Neural progenitor cell (in vitro differentiated cells): ENCODE measurements at regions not wholly inside any gene's neighbourhood (a gene's known extent, or its start where the extent isn't known, plus 50 kb on each side); places are given as distances from the start of the nearest gene placed in this dataset.
A peak's percentile ranks its signal among the peaks of the same experiment; 100 is the strongest.

Experiments
- DNase-seq: peaks from one replicate; pipeline ENCODE4 v3.0.0-alpha.2; 2016; ENCODE audit warnings: low spot score
- H2AFZ ChIP-seq: fragments of 200-600 bp; sonication (generic); replicated peaks from 2 replicates; pipeline ENCODE4 v1.6.1; 2016; ENCODE audit warnings: antibody characterized with exemption
- H3F3A ChIP-seq: fragments of 200-600 bp; sonication (generic); 2 replicates; pipeline ENCODE4 v1.6.1; 2016; ENCODE audit warnings: antibody characterized with exemption, low read depth
- H3K27ac ChIP-seq: fragments of 200-600 bp; sonication (generic); 2 replicates; pipeline ENCODE4 v1.5.1; 2016; ENCODE audit warnings: mild to moderate bottlenecking
- H3K27me3 ChIP-seq: fragments of 200-600 bp; sonication (generic); 2 replicates; pipeline ENCODE4 v1.6.1; 2016; ENCODE audit warnings: mild to moderate bottlenecking, moderate library complexity
- H3K36me3 ChIP-seq: fragments of 200-600 bp; sonication (generic); 2 replicates; pipeline ENCODE4 v1.5.1; 2016
- H3K4me1 ChIP-seq: fragments of 200-600 bp; sonication (generic); 2 replicates; pipeline ENCODE4 v1.6.1; 2016; ENCODE audit warnings: mixed run types
- H3K4me2 ChIP-seq: fragments of 200-600 bp; sonication (generic); 2 replicates; pipeline ENCODE4 v1.6.1; 2016
- H3K4me3 ChIP-seq: fragments of 200-600 bp; sonication (generic); 2 replicates; pipeline ENCODE4 v1.5.1; 2016
- H3K79me2 ChIP-seq: fragments of 200-600 bp; sonication (generic); 2 replicates; pipeline ENCODE4 v1.6.1; 2016; ENCODE audit warnings: low read depth
- H3K9ac ChIP-seq: fragments of 200-600 bp; sonication (generic); 2 replicates; pipeline ENCODE4 v1.6.1; 2016
- H3K9me3 ChIP-seq: fragments of 200-600 bp; sonication (generic); 2 replicates; pipeline ENCODE4 v1.5.1; 2016; ENCODE audit warnings: low read depth
- H4K20me1 ChIP-seq: fragments of 200-600 bp; sonication (generic); 2 replicates; pipeline ENCODE4 v1.6.1; 2016; ENCODE audit warnings: low read depth
- H3K27ac Mint-ChIP-seq: 3 replicates; pipeline ENCODE4 v1.8.0; 2021; ENCODE audit warnings: mixed read lengths
- H3K27me3 Mint-ChIP-seq: 2 replicates; pipeline ENCODE4 v1.8.0; 2022; ENCODE audit warnings: low read depth, mild to moderate bottlenecking, inconsistent platforms, moderate library complexity, mixed read lengths; ENCODE audit not compliant: insufficient read depth
- H3K36me3 Mint-ChIP-seq: 3 replicates; pipeline ENCODE4 v1.8.0; 2021; ENCODE audit warnings: mixed read lengths
- H3K4me1 Mint-ChIP-seq: 3 replicates; pipeline ENCODE4 v1.8.0; 2021; ENCODE audit warnings: mixed read lengths
- H3K4me3 Mint-ChIP-seq: 3 replicates; pipeline ENCODE4 v1.8.0; 2021; ENCODE audit warnings: mild to moderate bottlenecking, moderate library complexity, mixed read lengths
- H3K9me3 Mint-ChIP-seq: 3 replicates; pipeline ENCODE4 v1.8.0; 2020; ENCODE audit warnings: mixed read lengths
- CTCF ChIP-seq: fragments of 200-600 bp; sonication (generic); IDR thresholded peaks from 2 replicates; pipeline ENCODE4 v1.5.1; 2017; ENCODE audit warnings: antibody characterized with exemption, mild to moderate bottlenecking
- EZH2 ChIP-seq: fragments of 200-600 bp; sonication (generic); IDR thresholded peaks from 2 replicates; pipeline ENCODE4 v1.6.1; 2017; ENCODE audit warnings: antibody characterized with exemption, mild to moderate bottlenecking, moderate library complexity
- EZH2phosphoT487 ChIP-seq: fragments of 200-600 bp; sonication (generic); IDR thresholded peaks from 2 replicates; pipeline ENCODE4 v1.6.1; 2017; ENCODE audit warnings: antibody characterized with exemption

DNA sequence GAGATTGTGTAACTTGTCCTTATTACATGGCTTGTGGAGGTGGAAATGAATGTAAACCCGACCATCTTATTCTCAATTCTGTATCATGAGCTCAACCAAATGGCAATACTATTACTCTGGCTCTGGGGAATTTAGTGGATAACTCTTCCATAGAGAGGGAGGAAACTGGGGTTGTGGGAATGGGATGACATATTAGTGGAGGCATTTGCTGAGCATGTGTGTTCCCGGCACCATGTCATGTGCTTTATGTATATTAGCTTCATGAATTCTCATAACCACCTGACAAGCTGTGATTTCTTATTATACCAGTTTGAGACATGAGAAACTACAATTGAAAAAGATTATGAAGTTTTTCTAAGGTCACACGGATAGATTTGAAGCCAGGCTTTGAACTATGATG lies 112.8 kb upstream of the TMEFF2 start:
- Histone ChIP-seq H3K79me2 (no peaks in the 10 kb centered on the region), H3K4me3 (no peak overlapping the region), H3K9ac (no peak overlapping the region), H3K9me3 (no peaks in the 10 kb centered on the region), H3K27me3 (no peaks in the 10 kb centered on the region), H3K4me2 (no peak overlapping the region), H3K4me1 (no peaks in the 10 kb centered on the region), H3F3A (no peaks in the 10 kb centered on the region), H3K36me3 (no peaks in the 10 kb centered on the region), H3K27ac (no peak overlapping the region), H4K20me1 (no peaks in the 10 kb centered on the region), H2AFZ (no peak overlapping the region)
- Mint-ChIP-seq H3K36me3 (no peaks in the 10 kb centered on the region), H3K4me3 (no peak overlapping the region), H3K4me1 (no peaks in the 10 kb centered on the region), H3K27me3 (peaks cover 2% of the 10 kb centered on the region), H3K9me3 (no peaks in the 10 kb centered on the region), H3K27ac (no peak overlapping the region)
- TF ChIP-seq EZH2phosphoT487 (no peak), CTCF (no peak), EZH2 (no peak)
- no peak for DNase-seq

DNA sequence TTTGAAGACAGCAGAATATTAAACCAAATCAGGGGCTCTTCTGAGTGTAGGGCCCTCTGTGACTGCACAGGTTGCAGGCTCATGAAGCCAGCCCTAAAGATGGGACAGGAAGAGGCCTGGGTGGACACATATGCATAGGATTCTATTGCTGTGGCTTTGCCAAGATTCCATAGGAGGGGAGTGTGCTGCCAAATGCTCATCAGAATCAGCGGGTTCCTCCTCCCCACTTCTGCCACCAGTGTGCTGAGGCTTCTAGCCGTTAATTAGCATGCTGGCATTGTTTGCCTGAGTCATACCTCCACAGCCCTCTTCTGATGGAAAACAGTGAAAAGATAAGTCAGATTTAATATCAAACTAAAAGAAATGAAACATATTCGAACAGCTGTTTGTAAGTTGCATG lies 103.9 kb upstream of the TMEFF2 start:
- Histone ChIP-seq H3K4me3 (no peak overlapping the region), H3K79me2 (no peaks in the 10 kb centered on the region), H3K4me1 (no peaks in the 10 kb centered on the region), H4K20me1 (no peaks in the 10 kb centered on the region), H3F3A (no peaks in the 10 kb centered on the region), H3K4me2 (no peak overlapping the region), H3K27me3 (no peaks in the 10 kb centered on the region), H2AFZ (no peak overlapping the region), H3K9ac (no peak overlapping the region), H3K27ac (no peak overlapping the region), H3K9me3 (no peaks in the 10 kb centered on the region), H3K36me3 (no peaks in the 10 kb centered on the region)
- H3K27ac Mint-ChIP-seq: no peak overlapping the region
- TF ChIP-seq CTCF (no peak), EZH2 (no peak), EZH2phosphoT487 (no peak)
- no peaks in the 10 kb centered on the region for H3K4me1 Mint-ChIP-seq
- no peaks in the 10 kb centered on the region for H3K36me3 Mint-ChIP-seq
- H3K4me3 Mint-ChIP-seq: no peak overlapping the region
- DNase-seq: peak; percentile 27
- no peaks in the 10 kb centered on the region for H3K9me3 Mint-ChIP-seq
- no peaks in the 10 kb centered on the region for H3K27me3 Mint-ChIP-seq

- Mint-ChIP-seq H3K4me1 (no peaks in the 10 kb centered on the region), H3K4me3 (no peak overlapping the region), H3K36me3 (no peaks in the 10 kb centered on the region), H3K27me3 (no peaks in the 10 kb centered on the region), H3K9me3 (peaks cover 2% of the 10 kb centered on the region), H3K27ac (no peak overlapping the region)
- Histone ChIP-seq H3K36me3 (no peaks in the 10 kb centered on the region), H3K9me3 (no peaks in the 10 kb centered on the region), H3K9ac (no peak overlapping the region), H3K4me3 (no peak overlapping the region), H3K4me1 (peaks cover 4% of the 10 kb centered on the region), H3K4me2 (no peak overlapping the region), H4K20me1 (no peaks in the 10 kb centered on the region), H2AFZ (no peak overlapping the region), H3F3A (no peaks in the 10 kb centered on the region), H3K27ac (no peak overlapping the region), H3K27me3 (no peaks in the 10 kb centered on the region), H3K79me2 (no peaks in the 10 kb centered on the region)
- no peak for DNase-seq
- no peak for TF ChIP-seq EZH2phosphoT487
- no peak for TF ChIP-seq CTCF
Observed at GRCh38 chr2:192292478-192292877, 97.7 kb upstream of the TMEFF2 start.

DNA sequence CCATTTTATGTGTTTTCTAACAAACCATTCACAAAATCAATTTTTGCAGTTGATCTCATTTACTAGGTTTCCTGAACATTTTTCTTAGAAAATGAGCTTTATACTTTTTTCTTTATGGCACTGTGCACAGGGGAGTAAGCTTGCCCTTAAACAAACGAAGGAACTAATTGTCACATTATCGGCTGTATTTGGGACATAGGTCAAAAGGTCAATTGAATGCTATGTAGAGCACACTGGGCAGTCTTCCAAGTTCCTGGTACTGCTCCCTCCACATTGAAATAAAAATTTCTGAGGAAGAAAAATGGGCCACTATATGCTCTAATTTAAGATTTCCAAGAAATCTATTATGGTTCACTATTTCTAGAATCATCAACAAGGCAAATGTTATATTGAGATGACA lies 93.6 kb upstream of the TMEFF2 start:
- Histone ChIP-seq H3F3A (no peaks in the 10 kb centered on the region), H4K20me1 (no peaks in the 10 kb centered on the region), H3K27me3 (no peaks in the 10 kb centered on the region), H3K4me1 (peaks cover 4% of the 10 kb centered on the region), H3K27ac (no peak overlapping the region), H3K4me2 (no peak overlapping the region), H2AFZ (no peak overlapping the region), H3K9ac (no peak overlapping the region), H3K4me3 (no peak overlapping the region), H3K36me3 (no peaks in the 10 kb centered on the region), H3K79me2 (no peaks in the 10 kb centered on the region), H3K9me3 (no peaks in the 10 kb centered on the region)
- TF ChIP-seq CTCF: no peak
- TF ChIP-seq EZH2phosphoT487: no peak
- TF ChIP-seq EZH2: no peak
- no peak for DNase-seq
- no peaks in the 10 kb centered on the region for H3K4me1 Mint-ChIP-seq
- no peaks in the 10 kb centered on the region for H3K36me3 Mint-ChIP-seq
- no peak overlapping the region for H3K4me3 Mint-ChIP-seq
- no peak overlapping the region for H3K27ac Mint-ChIP-seq
- peaks cover 2% of the 10 kb centered on the region for H3K9me3 Mint-ChIP-seq
- no peaks in the 10 kb centered on the region for H3K27me3 Mint-ChIP-seq
